Dermis microvascular lymphatic vessel endothelial cell (primary cell): ENCODE measurements at regions not wholly inside any gene's neighbourhood (a gene's known extent, or its start where the extent isn't known, plus 50 kb on each side); places are given as distances from the start of the nearest gene placed in this dataset.
"Not testable (repeated sequence)": the region's sequence is repeated elsewhere in the genome, so short reads cannot be mapped to it uniquely, and the experiment has no call there.

Experiments used
- DNase-seq, 2 donors: peaks; one replicate each; pipeline versions ENCODE4 v3.0.0 to v3.0.0-alpha.2; 2010; ENCODE audit warnings: low read depth in 2 of 2

GRCh38 chr9:97179616-97180015 is 127.8 kb upstream of the CCDC180 start:
- no peak for DNase-seq

GRCh38 chr9:97176206-97176605 is 131.3 kb upstream of the CCDC180 start:
- no peak for DNase-seq

GRCh38 chr9:97168174-97168573 is 129.2 kb upstream of the CTSV start:
- not testable (repeated sequence) for DNase-seq

- not testable (repeated sequence) for DNase-seq
These were observed 127.7 kb upstream of the CTSV start for GRCh38 chr9:97166496-97167138.

GRCh38 chr9:97160255-97160654 is 121.3 kb upstream of the CTSV start:
- no peak for DNase-seq

GRCh38 chr9:97158722-97159121 is 119.8 kb upstream of the CTSV start:
- DNase-seq: not testable (repeated sequence)

GRCh38 chr9:97155441-97155840 is 116.5 kb upstream of the CTSV start:
- DNase-seq: not testable (repeated sequence)

DNA sequence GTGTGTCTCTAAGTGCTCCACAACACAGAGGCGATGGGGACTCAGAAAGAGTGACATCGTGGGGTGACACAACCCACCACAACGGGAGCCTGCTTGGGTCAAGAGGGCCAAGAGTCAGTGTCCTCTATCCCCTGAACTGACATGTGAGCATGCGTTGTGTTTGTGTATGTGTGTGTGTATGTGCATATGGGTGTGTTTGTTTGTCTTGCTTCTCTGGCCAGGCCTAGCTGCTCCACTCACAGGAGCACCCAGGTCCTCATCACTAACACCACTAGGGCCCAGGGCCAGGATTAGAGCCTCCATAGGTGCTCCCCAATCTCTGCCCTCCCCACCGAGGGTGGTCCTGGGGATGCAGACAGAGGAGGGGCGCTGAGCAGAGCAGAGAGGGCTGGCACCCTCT is 115.0 kb upstream of the CTSV start:
- no peak for DNase-seq

DNA sequence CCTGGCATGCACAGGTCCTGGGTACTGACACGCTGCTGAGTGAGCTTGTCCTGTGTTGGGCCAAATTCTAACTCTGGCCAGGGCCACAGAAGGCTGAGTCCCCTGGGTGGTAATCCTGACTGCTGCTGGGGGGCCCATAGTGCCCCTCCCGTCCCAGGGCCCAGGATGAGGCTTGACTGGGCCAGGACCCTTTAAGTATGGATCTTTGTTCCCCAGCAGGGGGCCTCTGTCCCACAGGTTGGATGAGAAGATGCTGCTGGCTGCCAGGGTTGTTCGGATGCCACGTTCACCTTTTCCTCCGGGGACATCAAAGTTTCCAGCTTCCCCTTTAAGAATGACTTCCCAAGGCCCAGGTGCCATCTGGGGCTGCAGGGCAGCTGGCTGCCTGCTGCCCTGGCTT is 114.2 kb upstream of the CTSV start:
- not testable (repeated sequence) for DNase-seq

DNA sequence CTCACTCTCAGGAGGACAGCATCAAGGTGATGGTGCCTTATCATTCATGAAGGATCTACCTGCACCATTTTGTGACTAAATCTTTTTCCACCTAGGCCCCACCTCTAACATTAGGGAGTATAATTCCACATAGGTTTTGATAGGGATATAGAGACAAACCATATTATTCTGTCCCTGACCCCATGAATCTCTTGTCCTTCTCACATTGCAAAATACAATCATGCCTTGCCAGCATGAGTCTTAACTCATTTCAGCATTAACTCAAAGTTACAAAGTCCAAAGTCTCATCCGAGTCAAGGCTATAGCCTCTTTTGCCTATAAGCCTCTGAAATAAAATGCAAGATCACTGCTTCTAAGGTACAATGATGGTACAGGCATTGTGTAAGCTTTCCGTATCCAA is 111.5 kb upstream of the CTSV start:
- DNase-seq: not testable (repeated sequence)

- DNase-seq: not testable (repeated sequence)
These were observed 109.5 kb upstream of the CTSV start for GRCh38 chr9:97148428-97148827.

DNA sequence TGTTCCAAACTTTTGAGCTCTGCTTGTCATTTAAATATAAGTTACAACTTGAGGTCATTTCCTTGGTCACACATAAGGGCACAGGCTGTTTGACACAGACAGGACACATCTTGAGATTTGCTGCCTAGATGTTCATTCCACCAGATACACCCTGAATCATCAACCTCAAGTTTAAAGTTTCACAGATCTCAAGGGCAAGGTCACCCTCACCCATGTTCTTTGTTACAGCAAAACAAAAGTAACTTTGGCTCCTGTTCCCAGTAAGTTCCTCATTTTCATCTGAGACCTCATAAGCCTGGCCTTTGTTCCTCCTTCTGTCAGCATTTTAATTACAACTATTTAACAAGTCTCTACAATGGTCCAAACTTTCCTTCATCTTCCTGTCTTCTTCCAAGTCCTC is 106.7 kb upstream of the CTSV start:
- not testable (repeated sequence) for DNase-seq

GRCh38 chr9:97140566-97140965 is 101.6 kb upstream of the CTSV start:
- DNase-seq: no peak

DNA sequence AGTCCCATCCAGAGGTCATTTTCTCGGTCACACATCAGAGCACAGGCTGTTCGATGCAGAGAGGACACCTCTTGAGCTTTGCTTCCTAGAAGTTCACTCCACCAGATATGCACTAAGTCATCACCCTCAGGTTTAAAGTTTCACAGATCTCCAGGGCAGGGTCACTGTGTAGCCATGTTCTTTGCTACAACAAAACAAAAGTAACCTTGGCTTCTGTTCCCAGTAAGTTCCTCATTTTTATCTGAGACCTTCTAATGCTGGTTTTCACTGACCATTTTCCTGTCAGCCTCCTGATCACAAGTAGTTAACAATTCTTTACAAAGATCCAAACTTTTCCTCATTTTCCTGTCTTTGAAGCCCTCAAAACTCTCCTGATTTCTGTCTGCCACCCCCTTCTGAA is 97.5 kb upstream of the CTSV start:
- DNase-seq: no peak

- DNase-seq: not testable (repeated sequence)
These were observed 95.0 kb upstream of the CTSV start for GRCh38 chr9:97133966-97134365.

- no peak for DNase-seq
These were observed 93.9 kb upstream of the CTSV start for GRCh38 chr9:97132865-97133264.

DNA sequence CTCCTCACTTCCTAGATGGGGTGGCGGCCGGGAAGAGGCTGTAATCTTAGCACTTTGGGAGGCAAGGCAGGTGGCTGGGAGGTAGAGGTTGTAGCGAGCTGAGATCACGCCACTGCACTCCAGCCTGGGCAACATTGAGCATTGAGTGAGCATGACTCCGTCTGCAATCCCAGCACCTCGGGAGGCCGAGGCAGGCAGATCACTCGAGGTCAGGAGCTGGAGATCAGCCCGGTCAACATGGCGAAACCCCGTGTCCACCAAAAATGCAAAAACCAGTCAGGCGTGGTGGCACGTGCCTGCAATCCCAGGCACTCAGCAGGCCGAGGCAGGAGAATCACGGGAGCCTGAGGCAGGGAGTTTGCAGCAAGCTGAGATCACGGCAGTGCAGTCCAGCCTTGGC is 91.9 kb upstream of the CTSV start:
- not testable (repeated sequence) for DNase-seq

- not testable (repeated sequence) for DNase-seq
These were observed 91.4 kb upstream of the CTSV start for GRCh38 chr9:97130387-97130786.

DNA sequence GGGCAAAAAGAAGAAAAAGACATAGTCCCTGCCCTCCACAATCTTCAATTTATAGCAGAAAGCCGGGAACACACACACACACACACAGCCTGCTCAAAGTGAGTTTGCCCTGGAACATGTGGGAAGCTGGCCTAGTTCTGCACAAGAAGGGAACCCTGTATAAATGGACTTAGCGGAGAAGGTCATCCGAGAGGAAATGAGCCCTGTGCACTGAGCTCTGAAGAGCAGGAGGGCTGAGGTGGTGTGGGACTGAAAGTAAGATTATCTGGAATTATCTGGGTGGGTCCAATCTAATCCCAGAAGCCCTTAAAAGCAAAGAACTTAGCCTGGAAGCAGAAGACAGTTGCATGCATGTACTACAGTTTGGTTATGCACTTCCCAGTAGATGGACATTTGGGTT is 90.0 kb upstream of the CTSV start:
- DNase-seq: no peak

DNA sequence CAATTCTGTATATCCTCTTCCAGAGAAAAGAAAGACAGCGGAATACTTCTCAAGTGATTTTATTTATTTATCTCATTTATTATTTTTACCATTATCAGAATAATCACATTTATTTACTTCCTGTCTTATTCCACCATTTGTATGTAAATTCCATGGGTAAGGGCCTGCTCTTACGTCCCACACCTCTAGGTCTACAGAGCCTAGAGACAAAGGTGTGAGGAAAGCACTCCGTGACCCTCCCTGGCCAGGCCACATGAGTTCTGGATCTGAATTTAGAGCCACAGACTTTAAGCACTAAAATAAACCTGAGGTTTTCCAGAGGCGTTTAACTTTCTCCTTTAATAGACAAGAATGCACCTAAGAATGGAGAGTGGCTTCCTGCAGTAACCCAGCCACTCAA is 85.3 kb upstream of the CTSV start:
- DNase-seq: no peak

GRCh38 chr9:97110696-97111095 is 71.8 kb upstream of the CTSV start:
- DNase-seq: no peak

GRCh38 chr9:97109194-97109811 is 70.4 kb upstream of the CTSV start:
- DNase-seq: peak; percentile 20 to 61

DNA sequence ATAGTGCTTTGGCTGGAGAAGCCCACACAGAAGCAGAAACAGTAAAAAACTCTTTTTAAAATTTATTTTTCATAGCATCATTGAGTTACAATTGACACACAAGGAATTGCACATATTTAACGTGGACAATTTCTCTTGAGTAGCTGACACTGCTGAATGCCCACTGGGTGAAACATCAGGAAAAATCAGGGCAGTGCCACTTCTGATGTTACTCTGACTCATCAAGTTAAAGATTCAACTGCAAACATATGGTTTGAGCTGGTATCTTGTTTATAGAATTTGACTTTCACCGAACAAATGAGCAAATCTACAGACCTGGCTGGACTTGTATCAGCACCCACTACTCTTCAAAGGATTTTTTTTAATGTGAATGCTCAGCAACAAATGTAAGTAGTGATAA is 66.3 kb upstream of the CTSV start:
- DNase-seq: not testable (repeated sequence)
